Heart right ventricle (tissue), 16 donors: ENCODE measurements at regions not wholly inside any gene's neighbourhood (a gene's known extent, or its start where the extent isn't known, plus 50 kb on each side); places are given as distances from the start of the nearest gene placed in this dataset.

Experiments used
- ATAC-seq, 8 donors: fragments of 200-7000 bp; cut with Tn5 transposase; one replicate each; pipeline ENCODE4 v1.9.1; 2020; ENCODE audit warnings: mild to moderate bottlenecking in 8 of 8, moderate library complexity in 8 of 8, moderate number of reproducible peaks in 1 of 8
- DNase-seq, 2 donors: peaks; one replicate each; pipeline ENCODE4 v3.0.0-alpha.2; 2020
- H3K27ac ChIP-seq, 10 donors: fragments of 200-600 bp; sonication (generic) in 2 of 10; one replicate each; pipeline versions ENCODE4 v1.5.0 to v1.8.0; 2020 to 2022; ENCODE audit warnings: mild to moderate bottlenecking in 3 of 10
- H3K27me3 ChIP-seq, 7 donors: fragments of 200-600 bp; one replicate each; pipeline ENCODE4 v1.8.0; 2021 to 2022; ENCODE audit warnings: mild to moderate bottlenecking in 2 of 7
- H3K36me3 ChIP-seq, 9 donors: fragments of 200-600 bp; sonication (generic) in 1 of 9; one replicate each; pipeline versions ENCODE4 v1.5.0 to v1.8.0; 2020 to 2022; ENCODE audit warnings: mild to moderate bottlenecking in 2 of 9
- H3K4me1 ChIP-seq, 9 donors: fragments of 200-600 bp; sonication (generic) in 1 of 9; one replicate each; pipeline versions ENCODE4 v1.5.0 to v1.8.0; 2020 to 2022; ENCODE audit warnings: mild to moderate bottlenecking in 4 of 9
- H3K4me3 ChIP-seq, 10 donors: fragments of 200-600 bp; sonication (generic) in 2 of 10; one replicate each; pipeline versions ENCODE4 v1.5.0 to v1.8.0; 2020 to 2022; ENCODE audit warnings: mild to moderate bottlenecking in 7 of 10, moderate library complexity in 2 of 10
- H3K9me3 ChIP-seq, 11 donors: fragments of 200-600 bp in 10 of 11; sonication (generic) in 2 of 11; one replicate each; pipeline versions ENCODE4 v1.5.0 to v1.8.0; 2013 to 2022; ENCODE audit warnings: mild to moderate bottlenecking in 2 of 11, control low read depth in 1 of 11, moderate library complexity in 1 of 11
- WGBS, 2 donors: extraction: QIAGEN DNeasy Blood & Tissue Kit; methylation state at CpG; one replicate each; pipeline ENCODE4 v1.1.7; 2013; ENCODE audit warnings: inconsistent platforms in 1 of 2; 5-methylcytosine and 5-hydroxymethylcytosine counted together
- intact Hi-C, 10 donors: fragments of 100-400 bp; cut with DNase I; formaldehyde crosslinking; loops; one replicate each; pipeline versions ENCODE4 v1.11.1 to v1.14.2; 2022
- TF ChIP-seq, protein P1 (sequence below), 9 donors: fragments of 200-600 bp; sonication (generic) in 2 of 9; IDR thresholded peaks; one replicate each; pipeline versions ENCODE4 v1.5.0 to v1.8.0; 2021 to 2022; ENCODE audit warnings: antibody characterized with exemption in 9 of 9, mild to moderate bottlenecking in 5 of 9, moderate library complexity in 1 of 9
- donor health status: Arrhythmogenic right ventricular cardiomyopathy.
- donor health status: ischemic (EF 13 %, LVEDD 7.1; RV severe dilation, severe dysfunction).
- donor health status: healthy with polysubstance abuse.
- donor health status: DM: no; HTN: yes; CAD: no.
- donor health status: DM: no; HTN: no; CAD: no.
- donor health status: ischemic (EF 25% LVEDD 6.9; RV normal size, moderate dysfunction).
- donor health status: ischemic (EF 25% LVEDD 5.7; RV mildly dilated, moderate dysfunction).
- donor health status: healthy.
- donor health status: DM: yes; HTN: yes; CAD: no.
- donor health status: Ischemic cardiomyopathy.
- donor health status: ischemic (EF 35%, LVEDD 5.7; RV mildly dilated, moderate dysfunction).
- donor health status: nonischemic (EF 11% LVEDD 7.7; RV severe dilation, severe dysfunction).
- donor health status: DM: yes; HTN: yes; CAD: no.
- donor health status: PGD.
- donor health status: ischemic (EF 29% LVEDD 5.4; RV normal size, mild dysfunction).
- donor health status: nonischemic (EF 23%, LVEDD 6.1; RV moderate dilation, normal function).

DNA sequence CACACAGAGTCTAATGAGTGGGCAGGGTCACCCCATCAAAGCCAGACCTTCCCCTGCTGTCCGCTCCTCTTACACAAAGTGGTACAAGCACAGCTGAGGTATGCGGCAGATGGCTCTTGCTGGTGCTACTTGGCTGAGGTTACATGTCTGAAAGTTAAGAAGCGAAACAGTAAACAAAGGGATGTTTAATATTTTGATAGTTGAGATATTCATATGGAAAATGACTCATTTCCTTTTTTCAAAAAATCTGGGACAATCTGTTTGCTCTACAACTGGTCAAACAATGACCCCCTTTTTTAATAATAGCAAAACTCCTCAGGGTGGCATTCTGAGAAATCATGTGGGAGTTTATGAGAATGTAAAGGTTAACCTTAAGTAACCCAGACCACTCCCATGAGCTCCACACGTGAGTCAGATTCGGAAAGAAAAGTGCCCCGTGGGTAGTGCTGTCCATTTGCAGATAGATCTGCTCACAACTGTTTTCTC, 245.3 kb downstream of the TBXT start:
- Histone ChIP-seq H3K36me3 (no peaks in the 10 kb centered on the region), H3K27me3 (no peaks in the 10 kb centered on the region), H3K4me3 (no peak overlapping the region), H3K4me1 (no peaks in the 10 kb centered on the region), H3K27ac (no peak overlapping the region), H3K9me3 (no peaks in the 10 kb centered on the region)
- TF ChIP-seq, protein P1, sequence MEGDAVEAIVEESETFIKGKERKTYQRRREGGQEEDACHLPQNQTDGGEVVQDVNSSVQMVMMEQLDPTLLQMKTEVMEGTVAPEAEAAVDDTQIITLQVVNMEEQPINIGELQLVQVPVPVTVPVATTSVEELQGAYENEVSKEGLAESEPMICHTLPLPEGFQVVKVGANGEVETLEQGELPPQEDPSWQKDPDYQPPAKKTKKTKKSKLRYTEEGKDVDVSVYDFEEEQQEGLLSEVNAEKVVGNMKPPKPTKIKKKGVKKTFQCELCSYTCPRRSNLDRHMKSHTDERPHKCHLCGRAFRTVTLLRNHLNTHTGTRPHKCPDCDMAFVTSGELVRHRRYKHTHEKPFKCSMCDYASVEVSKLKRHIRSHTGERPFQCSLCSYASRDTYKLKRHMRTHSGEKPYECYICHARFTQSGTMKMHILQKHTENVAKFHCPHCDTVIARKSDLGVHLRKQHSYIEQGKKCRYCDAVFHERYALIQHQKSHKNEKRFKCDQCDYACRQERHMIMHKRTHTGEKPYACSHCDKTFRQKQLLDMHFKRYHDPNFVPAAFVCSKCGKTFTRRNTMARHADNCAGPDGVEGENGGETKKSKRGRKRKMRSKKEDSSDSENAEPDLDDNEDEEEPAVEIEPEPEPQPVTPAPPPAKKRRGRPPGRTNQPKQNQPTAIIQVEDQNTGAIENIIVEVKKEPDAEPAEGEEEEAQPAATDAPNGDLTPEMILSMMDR (IDR thresholded peaks at IDR 0.05): no peak
- intact Hi-C loops: no loop called here
- DNase-seq: no peak
- no peak for ATAC-seq
- whole genome bisulfite sequencing, 2 donors: 63 to 78% methylated on average over 6 of the region's 6 CpGs

DNA sequence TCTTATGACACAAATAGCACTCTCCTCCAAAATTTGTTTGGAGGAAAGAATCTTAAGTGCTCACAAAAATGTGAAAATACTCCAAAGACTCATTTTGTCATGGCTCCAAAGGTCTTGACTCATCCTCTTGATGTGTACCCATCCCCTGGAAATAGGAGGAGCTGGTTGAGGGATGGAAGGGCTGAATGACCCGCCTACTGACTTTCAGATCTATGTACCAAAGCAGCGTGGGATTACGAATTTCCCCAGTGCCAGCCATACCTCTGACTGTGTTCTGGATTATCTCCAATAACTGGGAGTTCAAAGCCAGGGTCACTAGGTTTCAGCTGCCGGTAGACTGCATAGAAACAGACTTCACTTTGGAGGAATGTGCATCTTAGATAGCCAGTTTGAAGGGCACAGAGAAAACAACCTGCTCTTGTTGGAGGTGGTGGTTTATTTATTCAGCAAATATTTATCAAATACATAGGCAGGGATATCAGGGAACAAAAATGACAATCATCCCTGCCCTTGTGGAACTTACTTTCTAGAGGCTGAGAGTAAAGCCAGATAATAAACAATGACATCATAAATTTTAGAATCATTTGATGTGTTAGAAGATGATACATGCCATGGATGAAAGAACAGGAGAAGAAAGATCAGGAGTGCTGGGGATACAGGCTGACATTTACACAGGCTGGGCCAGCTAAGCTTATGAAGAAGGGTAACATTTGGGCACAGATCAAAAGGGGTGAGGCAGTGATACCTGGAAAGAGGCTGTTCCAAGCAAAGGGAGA, 246.6 kb downstream of the TBXT start:
- WGBS, 2 donors: 85 to 90% methylated on average over 4 of the region's 4 CpGs

DNA sequence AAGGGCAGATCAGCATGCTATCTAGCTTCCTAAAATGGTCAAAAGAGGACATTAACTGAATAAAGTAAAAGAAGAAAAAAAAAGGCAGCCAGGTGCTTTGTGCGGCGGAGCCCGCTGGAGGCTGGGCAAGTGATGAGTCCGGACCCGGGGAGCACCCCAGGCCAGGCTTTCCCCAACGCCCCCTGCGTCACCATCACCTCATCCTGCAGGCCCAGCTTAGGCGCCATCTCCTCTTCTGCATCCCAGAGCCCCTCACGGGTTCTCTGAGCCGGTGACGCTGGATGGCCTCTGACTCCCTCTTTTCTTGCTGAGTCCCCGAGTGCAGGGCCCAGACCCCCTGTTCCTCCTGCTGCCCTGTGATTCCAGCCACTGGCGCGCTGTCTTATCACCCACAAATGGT, 250.1 kb downstream of the TBXT start:
- Histone ChIP-seq H3K27ac (no peak overlapping the region), H3K27me3 (peaks cover 0 to 6% (median 0%) of the 10 kb centered on the region in 7 donors), H3K36me3 (no peaks in the 10 kb centered on the region), H3K4me1 (no peaks in the 10 kb centered on the region), H3K9me3 (no peaks in the 10 kb centered on the region), H3K4me3 (no peak overlapping the region)
- TF ChIP-seq, protein P1 (IDR thresholded peaks at IDR 0.05): no peak
- ATAC-seq (no peak), DNase-seq (no peak)
- 92 to 95% methylated on average over 14 of the region's 14 CpGs for WGBS, 2 donors
- intact Hi-C loops: no loop called here

More for the DNA sequence above, 246.6 kb downstream of the TBXT start:
- Histone ChIP-seq H3K27me3 (peaks cover 0 to 6% (median 0%) of the 10 kb centered on the region in 7 donors), H3K27ac (no peak overlapping the region), H3K9me3 (no peaks in the 10 kb centered on the region), H3K4me3 (no peak overlapping the region), H3K36me3 (no peaks in the 10 kb centered on the region), H3K4me1 (no peaks in the 10 kb centered on the region)
- intact Hi-C loops: no loop called here
- no peak for ATAC-seq
- no peak for DNase-seq
- TF ChIP-seq, protein P1 (IDR thresholded peaks at IDR 0.05): no peak

DNA sequence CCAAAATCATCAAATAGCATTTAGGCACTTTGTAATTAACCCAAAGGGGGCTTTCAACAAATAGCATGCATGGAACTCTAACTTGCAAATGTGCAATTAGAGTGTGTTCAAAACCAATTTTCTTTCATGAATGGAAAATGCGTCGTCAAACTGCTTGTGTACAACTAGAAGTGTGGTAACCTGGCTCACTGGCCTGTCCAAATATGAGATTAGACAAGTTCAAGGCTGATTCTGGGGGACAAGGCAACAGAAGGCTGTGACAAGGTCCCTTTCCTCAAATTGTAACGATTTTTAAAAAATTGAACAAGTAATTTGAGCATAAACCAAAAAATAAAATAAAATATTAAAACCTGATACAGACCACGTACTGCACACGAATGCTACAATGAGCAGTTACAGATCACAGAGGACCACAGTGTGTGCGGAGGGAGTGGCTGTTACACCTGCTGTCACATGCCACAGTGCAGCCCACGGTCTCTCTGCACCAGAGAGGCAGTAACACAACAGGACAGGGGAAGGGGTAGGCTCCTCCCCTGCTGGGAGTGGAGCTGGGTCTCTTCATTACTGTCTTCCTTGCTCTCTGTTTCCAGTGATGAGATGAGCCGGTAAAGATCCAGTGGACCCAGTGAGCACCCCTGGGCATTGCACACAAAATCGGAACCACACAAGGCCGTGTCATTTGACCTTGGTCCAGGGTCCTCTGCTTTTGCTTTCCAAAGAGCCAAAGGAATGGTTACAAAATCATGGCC, 252.2 kb upstream of the PDE10A start:
- WGBS, 2 donors: 86 to 87% methylated on average over 10 of the region's 10 CpGs
- Histone ChIP-seq H3K36me3 (no peaks in the 10 kb centered on the region), H3K27me3 (peaks cover 0 to 6% (median 0%) of the 10 kb centered on the region in 7 donors), H3K9me3 (no peaks in the 10 kb centered on the region), H3K27ac (no peak overlapping the region), H3K4me1 (no peaks in the 10 kb centered on the region), H3K4me3 (no peak overlapping the region)
- TF ChIP-seq, protein P1 (IDR thresholded peaks at IDR 0.05): no peak
- no peak for DNase-seq
- intact Hi-C loops: no loop called here
- no peak for ATAC-seq
